ENCODE measurements at regions not wholly inside any gene's neighbourhood (a gene's known extent, or its start where the extent isn't known, plus 50 kb on each side); places are given as distances from the start of the nearest gene placed in this dataset.
"Not testable (repeated sequence)": the region's sequence is repeated elsewhere in the genome, so short reads cannot be mapped to it uniquely, and the experiment has no call there.

DNA sequence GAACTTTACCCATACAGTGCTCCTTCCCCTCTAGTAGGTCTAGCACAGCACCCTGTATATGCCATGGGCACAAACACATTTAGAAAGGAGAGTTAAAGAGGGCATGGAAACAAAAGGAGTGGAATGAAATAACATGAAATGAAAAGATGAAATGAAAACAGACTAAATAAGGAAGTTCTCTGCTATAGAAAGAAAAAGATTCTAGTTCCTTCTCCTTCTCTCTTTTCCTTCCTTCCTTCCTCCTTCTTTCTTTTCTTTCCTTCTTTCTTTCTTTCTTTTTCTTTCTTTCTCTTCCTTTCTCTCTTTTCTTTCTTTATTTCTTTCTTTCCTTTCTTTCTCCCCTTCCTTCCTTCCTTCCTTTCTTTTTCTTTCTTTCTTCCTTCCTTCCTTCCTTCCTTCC, 2197.4 kb downstream of the PCDH7 start:
- no peaks in the 10 kb centered on the region for H3K4me1 ChIP-seq (ENCODE audit: control insufficient read depth, insufficient read depth, low read length)
- no peak overlapping the region for H3K9ac ChIP-seq (ENCODE audit: low read length)
- H3K4me3 ChIP-seq (ENCODE audit: low read depth, low read length), result no peak overlapping the region

DNA sequence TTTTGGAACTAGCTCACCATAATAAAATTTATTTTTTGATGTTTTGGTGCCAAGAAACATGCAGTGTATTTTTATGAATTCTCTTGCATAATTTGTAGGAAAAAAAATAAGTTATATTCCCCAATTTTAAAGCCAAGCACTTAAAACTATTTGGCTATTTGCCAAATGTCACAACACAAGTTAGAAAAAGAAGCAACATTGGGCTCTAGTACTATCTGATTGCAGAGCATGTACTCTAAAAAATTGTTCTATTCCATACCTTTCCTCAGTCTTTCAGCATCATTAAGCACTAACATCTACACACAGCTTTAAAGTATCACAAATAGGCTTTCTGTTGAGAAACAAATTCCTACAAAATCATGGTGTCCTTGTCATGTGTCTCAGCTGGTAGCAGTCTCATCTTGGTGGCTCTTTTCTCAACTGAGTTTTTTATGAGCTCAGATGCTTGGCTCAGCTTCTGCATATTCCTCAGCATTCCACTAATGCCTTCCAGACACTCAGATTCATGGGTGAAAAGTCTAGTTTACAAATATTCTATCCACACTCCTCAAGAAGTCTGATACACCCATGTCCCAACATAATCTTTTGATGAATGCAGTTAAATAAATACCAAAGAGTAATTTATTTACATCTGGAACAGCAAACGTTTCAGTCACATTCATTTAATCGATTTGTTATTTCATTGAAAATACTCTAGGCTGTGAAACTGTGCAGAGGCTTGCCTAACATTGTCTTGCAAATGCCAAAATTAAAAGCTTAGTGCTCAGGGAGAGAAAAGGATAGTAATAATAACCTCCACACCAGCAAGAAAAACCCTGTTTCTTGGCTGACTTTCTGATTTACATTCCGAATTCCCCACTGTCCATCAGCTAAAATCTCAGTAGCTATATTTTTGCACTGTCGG, 2209.9 kb downstream of the PCDH7 start:
- Histone ChIP-seq H3K27ac (ENCODE audit: low read depth, low read length) (no peak overlapping the region), H3K4me1 (ENCODE audit: control insufficient read depth, insufficient read depth, low read length) (peaks cover 6% of the 10 kb centered on the region; the same call in 1 of the 2 replicates), H3K27me3 (ENCODE audit: control insufficient read depth, insufficient read depth, low read length) (no peaks in the 10 kb centered on the region), H3K9me3 (ENCODE audit: control insufficient read depth, insufficient read depth, low read depth, low read length) (no peaks in the 10 kb centered on the region), H3K9ac (ENCODE audit: low read length) (no peak overlapping the region), H3K4me3 (ENCODE audit: low read depth, low read length) (no peak overlapping the region), H3K36me3 (ENCODE audit: control insufficient read depth, insufficient read depth, low read length) (no peaks in the 10 kb centered on the region)

More for the DNA sequence above, 2197.4 kb downstream of the PCDH7 start:
- H3K27me3 ChIP-seq (ENCODE audit: control insufficient read depth, insufficient read depth, low read length), result no peaks in the 10 kb centered on the region
- H3K36me3 ChIP-seq (ENCODE audit: control insufficient read depth, insufficient read depth, low read length), result no peaks in the 10 kb centered on the region
- no peaks in the 10 kb centered on the region for H3K9me3 ChIP-seq (ENCODE audit: control insufficient read depth, insufficient read depth, low read depth, low read length)
- H3K27ac ChIP-seq (ENCODE audit: low read depth, low read length), result no peak overlapping the region

DNA sequence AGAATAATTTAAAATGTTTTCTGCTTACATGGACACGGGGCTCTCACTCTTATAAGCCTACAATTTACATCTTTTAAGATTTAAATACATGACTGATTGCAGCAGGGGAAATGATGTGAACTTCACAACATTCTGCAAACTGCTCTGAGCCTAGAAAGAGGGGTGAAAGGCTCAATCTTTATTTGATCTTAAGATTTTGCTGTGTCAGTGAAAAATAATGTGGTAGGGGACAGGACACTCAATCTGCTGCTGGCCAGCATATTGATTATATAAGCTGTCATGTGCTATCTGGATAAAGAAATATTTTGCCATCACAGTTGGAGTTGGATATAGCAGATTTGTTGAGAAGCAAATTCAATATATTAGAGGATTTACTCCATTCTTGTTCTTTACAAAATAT, 2210.5 kb downstream of the PCDH7 start:
- Histone ChIP-seq H3K9ac (ENCODE audit: low read length) (no peak overlapping the region), H3K9me3 (ENCODE audit: control insufficient read depth, insufficient read depth, low read depth, low read length) (no peaks in the 10 kb centered on the region), H3K4me1 (ENCODE audit: control insufficient read depth, insufficient read depth, low read length) (peaks cover 6% of the 10 kb centered on the region; the same call in 1 of the 2 replicates), H3K27me3 (ENCODE audit: control insufficient read depth, insufficient read depth, low read length) (no peaks in the 10 kb centered on the region), H3K4me3 (ENCODE audit: low read depth, low read length) (no peak overlapping the region), H3K36me3 (ENCODE audit: control insufficient read depth, insufficient read depth, low read length) (no peaks in the 10 kb centered on the region), H3K27ac (ENCODE audit: low read depth, low read length) (no peak overlapping the region)

- no peak overlapping the region for H3K4me3 ChIP-seq (ENCODE audit: low read depth, low read length)
- no peaks in the 10 kb centered on the region for H3K27me3 ChIP-seq (ENCODE audit: control insufficient read depth, insufficient read depth, low read length)
- H3K36me3 ChIP-seq (ENCODE audit: control insufficient read depth, insufficient read depth, low read length), result no peaks in the 10 kb centered on the region
- no peak overlapping the region for H3K27ac ChIP-seq (ENCODE audit: low read depth, low read length)
- peaks cover 6% of the 10 kb centered on the region; the same call in 1 of the 2 replicates for H3K4me1 ChIP-seq (ENCODE audit: control insufficient read depth, insufficient read depth, low read length)
- no peak overlapping the region for H3K9ac ChIP-seq (ENCODE audit: low read length)
- no peaks in the 10 kb centered on the region for H3K9me3 ChIP-seq (ENCODE audit: control insufficient read depth, insufficient read depth, low read depth, low read length)
Measured at GRCh38 chr4:32931475-32931874, 2211.3 kb downstream of the PCDH7 start.

DNA sequence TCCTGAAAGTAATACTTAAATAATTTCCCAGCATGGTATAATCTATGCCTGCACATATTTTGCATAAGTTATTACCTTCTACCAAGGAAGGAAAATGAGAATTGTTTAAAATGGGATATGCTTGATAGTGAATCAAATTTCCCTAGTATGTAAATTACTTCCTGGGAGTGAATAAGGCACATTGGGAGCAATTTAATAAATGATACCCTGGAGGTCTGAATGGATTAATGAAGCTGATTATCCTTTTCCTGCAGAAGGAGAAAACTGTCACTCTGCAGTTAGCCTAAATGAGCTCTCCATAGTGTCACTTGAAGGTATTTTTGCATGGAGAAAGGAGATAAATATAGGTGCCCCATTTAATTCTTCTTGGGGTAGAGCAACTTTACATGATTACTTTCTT, 2212.0 kb downstream of the PCDH7 start:
- Histone ChIP-seq H3K4me1 (ENCODE audit: control insufficient read depth, insufficient read depth, low read length) (peaks cover 6% of the 10 kb centered on the region; the same call in 1 of the 2 replicates), H3K4me3 (ENCODE audit: low read depth, low read length) (no peak overlapping the region), H3K9ac (ENCODE audit: low read length) (no peak overlapping the region), H3K36me3 (ENCODE audit: control insufficient read depth, insufficient read depth, low read length) (no peaks in the 10 kb centered on the region), H3K27me3 (ENCODE audit: control insufficient read depth, insufficient read depth, low read length) (no peaks in the 10 kb centered on the region), H3K9me3 (ENCODE audit: control insufficient read depth, insufficient read depth, low read depth, low read length) (no peaks in the 10 kb centered on the region), H3K27ac (ENCODE audit: low read depth, low read length) (no peak overlapping the region)

GRCh38 chr4:32939222-32939621, 2219.1 kb downstream of the PCDH7 start:
- not testable (repeated sequence) for H3K4me3 ChIP-seq (ENCODE audit: low read depth, low read length); H3K9ac ChIP-seq (ENCODE audit: low read length); H3K4me1 ChIP-seq (ENCODE audit: control insufficient read depth, insufficient read depth, low read length); H3K36me3 ChIP-seq (ENCODE audit: control insufficient read depth, insufficient read depth, low read length); H3K27me3 ChIP-seq (ENCODE audit: control insufficient read depth, insufficient read depth, low read length); H3K27ac ChIP-seq (ENCODE audit: low read depth, low read length); H3K9me3 ChIP-seq (ENCODE audit: control insufficient read depth, insufficient read depth, low read depth, low read length)

- no peaks in the 10 kb centered on the region for H3K9me3 ChIP-seq (ENCODE audit: control insufficient read depth, insufficient read depth, low read depth, low read length)
- H3K27ac ChIP-seq (ENCODE audit: low read depth, low read length), result no peak overlapping the region
- no peak overlapping the region for H3K4me3 ChIP-seq (ENCODE audit: low read depth, low read length)
- H3K9ac ChIP-seq (ENCODE audit: low read length), result no peak overlapping the region
- H3K4me1 ChIP-seq (ENCODE audit: control insufficient read depth, insufficient read depth, low read length), result no peaks in the 10 kb centered on the region
- H3K27me3 ChIP-seq (ENCODE audit: control insufficient read depth, insufficient read depth, low read length), result no peaks in the 10 kb centered on the region
- H3K36me3 ChIP-seq (ENCODE audit: control insufficient read depth, insufficient read depth, low read length), result no peaks in the 10 kb centered on the region
Measured at GRCh38 chr4:32950866-32951265, 2230.7 kb downstream of the PCDH7 start.

GRCh38 chr4:32958586-32958985, 2238.4 kb downstream of the PCDH7 start:
- Histone ChIP-seq H3K4me3 (ENCODE audit: low read depth, low read length) (no peak overlapping the region), H3K9me3 (ENCODE audit: control insufficient read depth, insufficient read depth, low read depth, low read length) (no peaks in the 10 kb centered on the region), H3K9ac (ENCODE audit: low read length) (no peak overlapping the region), H3K27me3 (ENCODE audit: control insufficient read depth, insufficient read depth, low read length) (no peaks in the 10 kb centered on the region), H3K4me1 (ENCODE audit: control insufficient read depth, insufficient read depth, low read length) (no peaks in the 10 kb centered on the region), H3K27ac (ENCODE audit: low read depth, low read length) (no peak overlapping the region), H3K36me3 (ENCODE audit: control insufficient read depth, insufficient read depth, low read length) (no peaks in the 10 kb centered on the region)

DNA sequence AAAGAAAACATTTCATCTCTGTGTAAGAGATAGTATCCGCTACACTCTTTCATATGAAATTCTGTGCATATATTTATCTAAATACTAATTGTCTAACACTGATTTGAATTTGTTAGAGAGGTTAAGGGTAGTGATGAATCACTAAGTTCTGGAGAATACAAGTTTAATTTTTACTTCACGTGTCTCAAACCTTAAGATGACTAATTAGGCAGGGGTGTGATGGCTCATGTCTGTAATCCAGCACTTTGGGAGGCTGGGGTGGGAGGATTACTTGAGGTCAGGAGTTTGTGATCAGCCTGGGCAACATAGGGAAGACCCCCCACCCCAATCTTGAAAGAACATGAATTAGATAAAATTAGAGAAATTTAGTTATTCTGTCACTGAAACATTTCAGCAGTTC, 2241.9 kb downstream of the PCDH7 start:
- H3K9me3 ChIP-seq (ENCODE audit: control insufficient read depth, insufficient read depth, low read depth, low read length), result no peaks in the 10 kb centered on the region
- no peak overlapping the region for H3K9ac ChIP-seq (ENCODE audit: low read length)
- H3K27me3 ChIP-seq (ENCODE audit: control insufficient read depth, insufficient read depth, low read length), result no peaks in the 10 kb centered on the region
- H3K27ac ChIP-seq (ENCODE audit: low read depth, low read length), result no peak overlapping the region
- H3K4me3 ChIP-seq (ENCODE audit: low read depth, low read length), result no peak overlapping the region
- no peaks in the 10 kb centered on the region for H3K36me3 ChIP-seq (ENCODE audit: control insufficient read depth, insufficient read depth, low read length)
- no peaks in the 10 kb centered on the region for H3K4me1 ChIP-seq (ENCODE audit: control insufficient read depth, insufficient read depth, low read length)

GRCh38 chr4:32985256-32985655, 2265.1 kb downstream of the PCDH7 start:
- Histone ChIP-seq H3K27ac (ENCODE audit: low read depth, low read length) (no peak overlapping the region), H3K36me3 (ENCODE audit: control insufficient read depth, insufficient read depth, low read length) (no peaks in the 10 kb centered on the region), H3K9me3 (ENCODE audit: control insufficient read depth, insufficient read depth, low read depth, low read length) (no peaks in the 10 kb centered on the region), H3K4me3 (ENCODE audit: low read depth, low read length) (no peak overlapping the region), H3K4me1 (ENCODE audit: control insufficient read depth, insufficient read depth, low read length) (no peaks in the 10 kb centered on the region), H3K9ac (ENCODE audit: low read length) (no peak overlapping the region), H3K27me3 (ENCODE audit: control insufficient read depth, insufficient read depth, low read length) (no peaks in the 10 kb centered on the region)

GRCh38 chr4:32986236-32986635, 2266.1 kb downstream of the PCDH7 start:
- H3K4me1 ChIP-seq (ENCODE audit: control insufficient read depth, insufficient read depth, low read length), result no peaks in the 10 kb centered on the region

More at GRCh38 chr4:32986236-32986635, 2266.1 kb downstream of the PCDH7 start:
- no peak overlapping the region for H3K9ac ChIP-seq (ENCODE audit: low read length)
- H3K36me3 ChIP-seq (ENCODE audit: control insufficient read depth, insufficient read depth, low read length), result no peaks in the 10 kb centered on the region
- no peaks in the 10 kb centered on the region for H3K9me3 ChIP-seq (ENCODE audit: control insufficient read depth, insufficient read depth, low read depth, low read length)
- no peak overlapping the region for H3K27ac ChIP-seq (ENCODE audit: low read depth, low read length)
- H3K27me3 ChIP-seq (ENCODE audit: control insufficient read depth, insufficient read depth, low read length), result no peaks in the 10 kb centered on the region
- no peak overlapping the region for H3K4me3 ChIP-seq (ENCODE audit: low read depth, low read length)
